AG10803 (cell line): ENCODE measurements at regions not wholly inside any gene's neighbourhood (a gene's known extent, or its start where the extent isn't known, plus 50 kb on each side); places are given as distances from the start of the nearest gene placed in this dataset.

Experiments
- DNase-seq: peaks from one replicate; pipeline ENCODE4 v3.0.0; 2010; ENCODE audit warnings: low read depth
- H3K4me3 ChIP-seq: 2 replicates; pipeline ENCODE4 v1.5.1; 2011; ENCODE audit warnings: mild to moderate bottlenecking, low read length, control low read depth
- CTCF ChIP-seq: conservative IDR thresholded peaks from 2 replicates; pipeline ENCODE4 v1.5.1; 2011; ENCODE audit warnings: mild to moderate bottlenecking, low read length, control low read depth, inconsistent platforms

GRCh38 chr2:17177088-17177487 is 341.2 kb downstream of the RAD51AP2 start:
- TF ChIP-seq CTCF: no peak
- H3K4me3 ChIP-seq: no peak overlapping the region
- DNase-seq: no peak

- no peak overlapping the region for H3K4me3 ChIP-seq
- TF ChIP-seq CTCF: peak; percentile 61
- peak; percentile 13 for DNase-seq
These were observed 346.7 kb downstream of the RAD51AP2 start for GRCh38 chr2:17171446-17172049.

- DNase-seq: peak; percentile 10
- H3K4me3 ChIP-seq: no peak overlapping the region
- TF ChIP-seq CTCF: no peak
These were observed 351.7 kb downstream of the RAD51AP2 start for GRCh38 chr2:17166506-17166905.

GRCh38 chr2:17164550-17164949 is 353.7 kb downstream of the RAD51AP2 start:
- no peak for DNase-seq
- no peak for TF ChIP-seq CTCF
- H3K4me3 ChIP-seq: no peak overlapping the region

GRCh38 chr2:17163638-17164037 is 354.6 kb downstream of the RAD51AP2 start:
- no peak for TF ChIP-seq CTCF
- DNase-seq: no peak
- H3K4me3 ChIP-seq: no peak overlapping the region

- no peak overlapping the region for H3K4me3 ChIP-seq
- TF ChIP-seq CTCF: no peak
- DNase-seq: no peak
These were observed 355.5 kb downstream of the RAD51AP2 start for GRCh38 chr2:17162713-17163112.

GRCh38 chr2:17160594-17160993 is 357.6 kb downstream of the RAD51AP2 start:
- no peak for DNase-seq
- H3K4me3 ChIP-seq: no peak overlapping the region
- no peak for TF ChIP-seq CTCF
